GM23338 (cell line): ENCODE measurements at regions not wholly inside any gene's neighbourhood (a gene's known extent, or its start where the extent isn't known, plus 50 kb on each side); places are given as distances from the start of the nearest gene placed in this dataset.
A peak's percentile ranks its signal among the peaks of the same experiment; 100 is the strongest.
"Not testable (repeated sequence)": the region's sequence is repeated elsewhere in the genome, so short reads cannot be mapped to it uniquely, and the experiment has no call there.

Source experiments
- ATAC-seq: fragments of 200-7000 bp; cut with Tn5 transposase; 3 replicates; pipeline ENCODE4 v1.9.1; 2020
- DNase-seq: peaks from one replicate; pipeline ENCODE4 v3.0.0-alpha.2; 2015; ENCODE audit warnings: low spot score
- H2AFZ ChIP-seq: fragments of 200-600 bp; sonication (generic); 2 replicates; pipeline ENCODE4 v1.8.0; 2016; ENCODE audit warnings: antibody characterized with exemption, mild to moderate bottlenecking, moderate library complexity
- H3F3A ChIP-seq: fragments of 200-600 bp; sonication (generic); replicated peaks from 2 replicates; pipeline ENCODE4 v1.8.0; 2017; ENCODE audit warnings: antibody characterized with exemption, mixed run types, low read depth
- H3K27ac ChIP-seq: fragments of 200-600 bp; sonication (generic); 2 replicates; pipeline ENCODE4 v1.6.1; 2016; ENCODE audit warnings: low read depth
- H3K27me3 ChIP-seq: fragments of 200-600 bp; sonication (generic); 2 replicates; pipeline ENCODE4 v1.8.0; 2016; ENCODE audit warnings: mild to moderate bottlenecking, mixed run types, moderate library complexity; ENCODE audit not compliant: insufficient read depth
- H3K36me3 ChIP-seq: fragments of 200-600 bp; sonication (generic); 2 replicates; pipeline ENCODE4 v1.8.0; 2016; ENCODE audit warnings: mild to moderate bottlenecking; ENCODE audit not compliant: insufficient read depth
- H3K4me1 ChIP-seq: fragments of 200-600 bp; sonication (generic); 2 replicates; pipeline ENCODE4 v1.8.0; 2016; ENCODE audit warnings: mild to moderate bottlenecking, moderate library complexity; ENCODE audit not compliant: insufficient read depth
- H3K4me2 ChIP-seq: fragments of 200-600 bp; sonication (generic); 2 replicates; pipeline ENCODE4 v1.7.1; 2017; ENCODE audit warnings: mixed run types
- H3K4me3 ChIP-seq: fragments of 200-600 bp; sonication (generic); 2 replicates; pipeline ENCODE4 v1.6.1; 2016; ENCODE audit warnings: mixed run types
- H3K79me2 ChIP-seq: fragments of 200-600 bp; sonication (generic); replicated peaks from 2 replicates; pipeline ENCODE4 v1.8.0; 2017; ENCODE audit warnings: mild to moderate bottlenecking; ENCODE audit not compliant: insufficient read depth
- H3K9me2 ChIP-seq: fragments of 200-600 bp; sonication (generic); 2 replicates; pipeline ENCODE4 v1.8.0; 2017; ENCODE audit not compliant: insufficient read depth
- H4K20me1 ChIP-seq: fragments of 200-600 bp; sonication (generic); replicated peaks from 2 replicates; pipeline ENCODE4 v1.8.0; 2017; ENCODE audit warnings: mild to moderate bottlenecking; ENCODE audit not compliant: insufficient read depth
- H3K27ac Mint-ChIP-seq: 2 replicates; pipeline ENCODE4 v1.8.0; 2020; ENCODE audit warnings: inconsistent platforms, mild to moderate bottlenecking, moderate library complexity, mixed read lengths
- H3K27me3 Mint-ChIP-seq: 3 replicates; pipeline ENCODE4 v1.8.0; 2022; ENCODE audit warnings: low read depth, mild to moderate bottlenecking, moderate library complexity, mixed read lengths, inconsistent platforms; ENCODE audit not compliant: insufficient read depth, poor library complexity
- H3K36me3 Mint-ChIP-seq: 3 replicates; pipeline ENCODE4 v1.8.0; 2021; ENCODE audit warnings: low read depth, mild to moderate bottlenecking, inconsistent platforms, moderate library complexity, mixed read lengths
- H3K4me1 Mint-ChIP-seq: 3 replicates; pipeline ENCODE4 v1.8.0; 2020; ENCODE audit warnings: mild to moderate bottlenecking, inconsistent platforms, mixed read lengths
- H3K4me3 Mint-ChIP-seq: 3 replicates; pipeline ENCODE4 v1.8.0; 2021; ENCODE audit warnings: moderate library complexity, mild to moderate bottlenecking, inconsistent platforms, mixed read lengths
- H3K9me3 Mint-ChIP-seq: 3 replicates; pipeline ENCODE4 v1.8.0; 2020; ENCODE audit warnings: moderate library complexity, mild to moderate bottlenecking, inconsistent platforms, mixed read lengths
- CREB1 ChIP-seq: fragments of 250-450 bp; sonication (Bioruptor Pico); IDR thresholded peaks from 2 replicates; pipeline ENCODE4 v1.5.0; 2020; ENCODE audit warnings: low read depth, mild to moderate bottlenecking, moderate library complexity
- CTCF ChIP-seq, 2 experiments: fragments of 200-600 bp in 1 of 2; sonication (generic) in 1 of 2; conservative IDR thresholded peaks; 2 replicates each; pipeline versions ENCODE4 v1.5.1 to v1.6.1; 2016 to 2017; ENCODE audit warnings: antibody characterized with exemption in 2 of 2, low read depth in 2 of 2, mild to moderate bottlenecking in 2 of 2, moderate library complexity in 1 of 2
- EZH2 ChIP-seq: fragments of 200-600 bp; sonication (generic); IDR thresholded peaks from one replicate; pipeline ENCODE4 v1.8.0; 2017; ENCODE audit warnings: antibody characterized with exemption, mild to moderate bottlenecking, low read depth; ENCODE audit not compliant: unreplicated experiment
- EZH2phosphoT487 ChIP-seq: fragments of 200-600 bp; sonication (generic); IDR thresholded peaks from one replicate; pipeline ENCODE4 v1.8.1; 2018; ENCODE audit warnings: antibody characterized with exemption; ENCODE audit not compliant: unreplicated experiment
- JUNB ChIP-seq: IDR thresholded peaks from one replicate; pipeline ENCODE4 v1.6.1; 2016; ENCODE audit warnings: antibody characterized with exemption; ENCODE audit not compliant: unreplicated experiment
- REST ChIP-seq: IDR thresholded peaks from one replicate; pipeline ENCODE4 v1.6.1; 2018; ENCODE audit warnings: antibody characterized with exemption; ENCODE audit not compliant: unreplicated experiment
- STAT1 ChIP-seq: IDR thresholded peaks from one replicate; pipeline ENCODE4 v1.6.1; 2016; ENCODE audit warnings: antibody characterized with exemption; ENCODE audit not compliant: unreplicated experiment
- ZNF114 ChIP-seq: fragments of 250-450 bp; sonication (Bioruptor Pico); IDR thresholded peaks from 2 replicates; pipeline ENCODE4 v1.5.0; 2020; ENCODE audit warnings: mild to moderate bottlenecking, moderate library complexity
- ZNF331 ChIP-seq: fragments of 250-450 bp; sonication (Bioruptor Pico); IDR thresholded peaks from 2 replicates; pipeline ENCODE4 v1.5.0; 2020; ENCODE audit warnings: low read depth, mild to moderate bottlenecking, moderate library complexity

GRCh38 chr1:81729239-81729638 lies 71.5 kb upstream of the ADGRL2 start:
- Histone ChIP-seq H3K4me3 (no peak overlapping the region), H4K20me1 (no peaks in the 10 kb centered on the region), H3K36me3 (no peaks in the 10 kb centered on the region), H3F3A (no peaks in the 10 kb centered on the region), H3K27me3 (no peaks in the 10 kb centered on the region), H3K27ac (no peak overlapping the region), H2AFZ (no peak overlapping the region), H3K4me2 (no peak overlapping the region), H3K4me1 (no peaks in the 10 kb centered on the region; the same call in 1 of the 2 replicates), H3K79me2 (no peaks in the 10 kb centered on the region), H3K9me2 (no peaks in the 10 kb centered on the region)
- Mint-ChIP-seq H3K4me1 (peaks cover 16% of the 10 kb centered on the region), H3K27ac (no peak overlapping the region), H3K27me3 (peaks cover 2% of the 10 kb centered on the region), H3K4me3 (no peak overlapping the region), H3K9me3 (no peaks in the 10 kb centered on the region), H3K36me3 (no peaks in the 10 kb centered on the region)
- no peak for TF ChIP-seq CTCF (conservative IDR thresholded peaks at IDR 0.05; ENCODE audit: low read depth in 2 of 2)
- no peak for TF ChIP-seq JUNB
- no peak for TF ChIP-seq STAT1
- TF ChIP-seq EZH2: no peak
- no peak for TF ChIP-seq ZNF331 (CRISPR knock-in tag)
- no peak for TF ChIP-seq EZH2phosphoT487
- no peak for TF ChIP-seq REST
- DNase-seq (no peak), ATAC-seq (no peak)

- Mint-ChIP-seq H3K9me3 (no peaks in the 10 kb centered on the region), H3K27me3 (peaks cover 2% of the 10 kb centered on the region), H3K36me3 (no peaks in the 10 kb centered on the region), H3K27ac (no peak overlapping the region), H3K4me1 (peaks cover 5% of the 10 kb centered on the region; the same call in 2 of the 3 replicates), H3K4me3 (no peak overlapping the region)
- DNase-seq (no peak), ATAC-seq (no peak)
- Histone ChIP-seq H3K27ac (no peak overlapping the region), H2AFZ (peak overlapping the region; percentile 23), H3K27me3 (no peaks in the 10 kb centered on the region), H3K4me3 (no peak overlapping the region), H3K9me2 (no peaks in the 10 kb centered on the region), H3K79me2 (no peaks in the 10 kb centered on the region), H3K4me2 (no peak overlapping the region), H3K4me1 (no peaks in the 10 kb centered on the region), H3K36me3 (no peaks in the 10 kb centered on the region), H3F3A (no peaks in the 10 kb centered on the region), H4K20me1 (no peaks in the 10 kb centered on the region)
- TF ChIP-seq EZH2phosphoT487: no peak
- TF ChIP-seq EZH2: no peak
- TF ChIP-seq ZNF114 (CRISPR knock-in tag): no peak
- TF ChIP-seq CREB1 (CRISPR knock-in tag): no peak
- no peak for TF ChIP-seq REST
These were observed 74.9 kb upstream of the ADGRL2 start for GRCh38 chr1:81725823-81726222.

GRCh38 chr1:81722631-81723328 lies 78.0 kb upstream of the ADGRL2 start:
- H3K27me3 Mint-ChIP-seq, H4K20me1 ChIP-seq, H3K4me2 ChIP-seq, H3K9me3 Mint-ChIP-seq, H3K27ac ChIP-seq, H3K79me2 ChIP-seq, H3K4me3 Mint-ChIP-seq, H3K36me3 ChIP-seq, H3K27ac Mint-ChIP-seq, H3K27me3 ChIP-seq, H3K4me1 Mint-ChIP-seq, H3K9me2 ChIP-seq, H3K4me1 ChIP-seq, H3K4me3 ChIP-seq, H3F3A ChIP-seq, ATAC-seq, H3K36me3 Mint-ChIP-seq, DNase-seq: not testable (repeated sequence)
- H2AFZ ChIP-seq: 0 out of 2 replicates have a peak overlapping the region, but pooled peaks have one; percentile 25
